Gastrocnemius medialis (tissue), 4 donors: ENCODE measurements at regions not wholly inside any gene's neighbourhood (a gene's known extent, or its start where the extent isn't known, plus 50 kb on each side); places are given as distances from the start of the nearest gene placed in this dataset.
A peak's percentile ranks its signal among the peaks of the same experiment; 100 is the strongest.

Experiments used
- ATAC-seq, 2 donors: fragments of 150-250 bp; one replicate each; pipeline ENCODE4 v1.9.1; 2016
- DNase-seq, 2 donors: peaks; one replicate each; pipeline ENCODE4 v3.0.0-alpha.2; 2019
- H3K27ac ChIP-seq, 4 donors: fragments of 200-600 bp; sonication (generic); 1 replicate in 1 of 4; 2 replicates in 3 of 4; pipeline ENCODE4 v1.5.1; 2016 to 2018; ENCODE audit warnings: mild to moderate bottlenecking in 2 of 4, moderate library complexity in 1 of 4
- H3K27me3 ChIP-seq, 3 donors: fragments of 200-600 bp; sonication (generic) in 2 of 3; 1 replicate in 1 of 3; 2 replicates in 2 of 3; pipeline versions ENCODE4 v1.5.1 to v1.6.0; 2016 to 2019; ENCODE audit warnings: mild to moderate bottlenecking in 1 of 3, moderate library complexity in 1 of 3
- H3K36me3 ChIP-seq, 2 donors: fragments of 200-600 bp; sonication (generic) in 1 of 2; one replicate each; pipeline ENCODE4 v1.5.1; 2017 to 2018
- H3K4me1 ChIP-seq, 2 donors: fragments of 200-600 bp; sonication (generic) in 1 of 2; one replicate each; pipeline ENCODE4 v1.5.1; 2016 to 2017; ENCODE audit warnings: mild to moderate bottlenecking in 2 of 2
- H3K4me3 ChIP-seq, 4 donors: fragments of 200-600 bp; sonication (generic) in 3 of 4; 1 replicate in 1 of 4; 2 replicates in 3 of 4; pipeline ENCODE4 v1.5.1; 2016 to 2019; ENCODE audit warnings: mild to moderate bottlenecking in 2 of 4
- H3K9me3 ChIP-seq, 3 donors: fragments of 200-600 bp; sonication (generic) in 2 of 3; 1 replicate in 1 of 3; 2 replicates in 2 of 3; pipeline ENCODE4 v1.5.1; 2016 to 2019
- POLR2A ChIP-seq, 2 donors: fragments of 450-650 bp; IDR thresholded peaks; one replicate each; pipeline ENCODE4 v1.6.1; 2017; ENCODE audit warnings: antibody characterized with exemption in 2 of 2, mild to moderate bottlenecking in 2 of 2, moderate library complexity in 2 of 2
- in situ Hi-C, 4 donors: fragments of 200-750 bp; cut with MboI; loops; one replicate each; pipeline versions ENCODE4 v1.15.0 to v1.8.0; 2017; ENCODE audit warnings: low sequenced_read_pairs in 4 of 4
- intact Hi-C: fragments of 100-400 bp; cut with DNase I; formaldehyde crosslinking; loops from one replicate; pipeline ENCODE4 v1.15.1; 2023; ENCODE audit warnings: low total_unique reads
- TF ChIP-seq, protein P1 (sequence below), 5 experiments: fragments of 450-650 bp in 3 of 5; fragments of 200-600 bp in 2 of 5; sonication (generic) in 2 of 5; IDR thresholded peaks in 4 of 5; conservative IDR thresholded peaks in 1 of 5; 1 replicate in 4 of 5; 2 replicates in 1 of 5; pipeline ENCODE4 v1.5.1; 2016 to 2019; ENCODE audit warnings: antibody characterized with exemption in 5 of 5, mild to moderate bottlenecking in 3 of 5, moderate library complexity in 3 of 5

- Histone ChIP-seq H3K9me3 (no peaks in the 10 kb centered on the region), H3K4me3 (no peak overlapping the region), H3K27me3 (no peaks in the 10 kb centered on the region), H3K27ac (peak overlapping the region; percentile 87 to 98 (median 90)), H3K36me3 (no peaks in the 10 kb centered on the region), H3K4me1 (peaks cover 37 to 42% of the 10 kb centered on the region in 2 donors)
- DNase-seq, result no peak
- no peak for TF ChIP-seq POLR2A (IDR thresholded peaks at IDR 0.05)
- TF ChIP-seq, protein P1, sequence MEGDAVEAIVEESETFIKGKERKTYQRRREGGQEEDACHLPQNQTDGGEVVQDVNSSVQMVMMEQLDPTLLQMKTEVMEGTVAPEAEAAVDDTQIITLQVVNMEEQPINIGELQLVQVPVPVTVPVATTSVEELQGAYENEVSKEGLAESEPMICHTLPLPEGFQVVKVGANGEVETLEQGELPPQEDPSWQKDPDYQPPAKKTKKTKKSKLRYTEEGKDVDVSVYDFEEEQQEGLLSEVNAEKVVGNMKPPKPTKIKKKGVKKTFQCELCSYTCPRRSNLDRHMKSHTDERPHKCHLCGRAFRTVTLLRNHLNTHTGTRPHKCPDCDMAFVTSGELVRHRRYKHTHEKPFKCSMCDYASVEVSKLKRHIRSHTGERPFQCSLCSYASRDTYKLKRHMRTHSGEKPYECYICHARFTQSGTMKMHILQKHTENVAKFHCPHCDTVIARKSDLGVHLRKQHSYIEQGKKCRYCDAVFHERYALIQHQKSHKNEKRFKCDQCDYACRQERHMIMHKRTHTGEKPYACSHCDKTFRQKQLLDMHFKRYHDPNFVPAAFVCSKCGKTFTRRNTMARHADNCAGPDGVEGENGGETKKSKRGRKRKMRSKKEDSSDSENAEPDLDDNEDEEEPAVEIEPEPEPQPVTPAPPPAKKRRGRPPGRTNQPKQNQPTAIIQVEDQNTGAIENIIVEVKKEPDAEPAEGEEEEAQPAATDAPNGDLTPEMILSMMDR (IDR thresholded peaks at IDR 0.05 in 4 of 5, conservative IDR thresholded peaks at IDR 0.05 in 1 of 5), result no peak
- intact Hi-C loops (loop anchor here (5.0 kb wide), 1 partner anchor 583 kb away; no protein-coding TSS in a partner anchor), in situ Hi-C loops (no loop called here)
- no peak for ATAC-seq
These were observed 222.6 kb upstream of the MARCKS start for GRCh38 chr6:113634352-113635163.

DNA sequence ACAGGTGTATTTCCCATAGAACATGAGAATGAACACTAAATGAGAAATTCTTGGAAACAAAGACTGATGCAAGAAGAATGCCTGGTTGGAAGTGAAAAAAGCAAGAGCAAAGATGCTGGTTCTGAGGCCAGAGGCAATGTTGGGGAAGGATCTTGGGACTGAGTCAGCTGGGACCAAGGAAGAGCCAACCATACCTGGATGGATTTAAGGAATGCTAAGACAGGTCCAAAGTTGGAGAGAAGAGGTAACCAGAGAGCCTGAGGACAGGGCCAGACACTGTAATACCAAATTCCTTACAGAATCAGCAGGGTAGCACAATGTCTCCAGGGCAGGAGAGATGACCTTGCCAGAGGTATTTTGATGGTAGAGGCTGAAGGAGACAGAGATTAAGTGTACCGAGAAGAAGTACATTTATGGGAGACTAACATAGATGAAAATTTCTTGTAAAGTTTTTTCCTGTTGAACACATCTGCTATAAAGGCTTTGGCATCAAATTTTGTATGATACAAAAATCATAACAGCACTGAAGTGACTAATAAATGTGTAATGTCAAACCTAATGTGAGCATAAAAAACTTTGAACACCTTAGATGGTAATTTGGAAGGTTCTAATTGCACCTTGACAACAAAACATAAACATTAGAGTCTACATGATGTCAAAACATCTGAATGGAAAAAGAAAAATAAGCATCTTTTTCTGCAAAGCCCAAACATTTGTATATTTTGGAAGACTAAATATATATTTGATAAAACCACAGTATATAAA is 221.7 kb upstream of the MARCKS start:
- peaks cover 32 to 33% of the 10 kb centered on the region in 2 donors for H3K4me1 ChIP-seq
- ATAC-seq (no peak), DNase-seq (no peak)
- H3K27me3 ChIP-seq, result no peaks in the 10 kb centered on the region
- peak overlapping the region; percentile 87 to 98 (median 90) for H3K27ac ChIP-seq
- intact Hi-C loops, result no loop called here
- no peaks in the 10 kb centered on the region for H3K36me3 ChIP-seq
- TF ChIP-seq, protein P1 (IDR thresholded peaks at IDR 0.05 in 4 of 5, conservative IDR thresholded peaks at IDR 0.05 in 1 of 5), result no peak
- TF ChIP-seq POLR2A (IDR thresholded peaks at IDR 0.05), result no peak
- in situ Hi-C loops, result no loop called here
- H3K9me3 ChIP-seq, result no peaks in the 10 kb centered on the region
- H3K4me3 ChIP-seq, result no peak overlapping the region

DNA sequence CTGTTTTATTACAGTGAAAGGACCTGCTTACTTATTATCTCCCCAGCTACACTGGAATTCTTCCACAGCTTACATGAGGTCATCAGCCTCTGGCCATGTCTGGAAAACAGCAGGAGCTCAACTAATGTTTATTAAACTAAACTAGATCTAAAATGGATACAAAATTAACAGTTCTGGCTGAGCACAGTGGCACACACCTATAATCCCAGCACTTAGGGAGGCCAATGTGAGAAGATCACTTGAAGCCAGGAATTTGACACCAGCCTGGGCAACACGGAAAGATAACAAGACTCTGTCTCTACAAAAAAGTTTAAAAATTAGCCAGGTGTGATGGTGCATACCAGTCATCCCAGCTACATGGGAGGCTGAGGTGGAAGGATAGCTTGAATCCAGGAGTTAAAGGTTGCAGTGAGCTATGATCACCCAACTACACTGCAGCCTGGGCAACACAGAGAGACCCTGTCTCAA is 220.8 kb upstream of the MARCKS start:
- no peak for ATAC-seq
- H3K4me1 ChIP-seq, result peaks cover 23 to 26% of the 10 kb centered on the region in 2 donors
- no peaks in the 10 kb centered on the region for H3K27me3 ChIP-seq
- DNase-seq, result no peak
- H3K4me3 ChIP-seq, result no peak overlapping the region
- H3K9me3 ChIP-seq, result no peaks in the 10 kb centered on the region
- H3K27ac ChIP-seq, result peak overlapping the region in 1 of 4 donors; percentile 92
- intact Hi-C loops (no loop called here), in situ Hi-C loops (no loop called here)
- H3K36me3 ChIP-seq, result no peaks in the 10 kb centered on the region
- TF ChIP-seq, protein P1 (IDR thresholded peaks at IDR 0.05 in 4 of 5, conservative IDR thresholded peaks at IDR 0.05 in 1 of 5), result no peak
- TF ChIP-seq POLR2A (IDR thresholded peaks at IDR 0.05), result no peak

DNA sequence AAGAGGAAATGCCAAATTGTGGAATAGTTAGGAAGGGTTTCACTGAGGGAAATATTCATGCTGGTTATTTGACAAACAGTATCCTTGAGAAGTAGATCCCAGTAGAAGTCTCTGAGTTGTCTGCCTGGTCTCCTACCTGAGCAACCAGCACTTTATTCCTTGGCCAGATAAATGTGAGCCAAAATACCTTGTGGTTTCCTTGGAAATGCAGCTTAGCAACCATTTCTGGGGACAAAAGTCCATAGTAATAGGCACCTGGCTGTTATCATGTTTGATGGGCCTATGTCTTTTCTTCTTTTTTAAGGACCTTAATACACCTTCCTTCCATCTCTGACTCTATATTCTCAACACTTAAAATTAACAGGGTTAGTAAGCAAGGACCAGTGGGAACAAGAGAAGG is 217.1 kb upstream of the MARCKS start:
- Histone ChIP-seq H3K27ac (no peak overlapping the region), H3K9me3 (no peaks in the 10 kb centered on the region), H3K4me3 (no peak overlapping the region), H3K4me1 (peaks cover 7 to 12% of the 10 kb centered on the region in 2 donors), H3K27me3 (no peaks in the 10 kb centered on the region), H3K36me3 (no peaks in the 10 kb centered on the region)
- DNase-seq, result no peak
- no peak for TF ChIP-seq POLR2A (IDR thresholded peaks at IDR 0.05)
- TF ChIP-seq, protein P1 (IDR thresholded peaks at IDR 0.05 in 4 of 5, conservative IDR thresholded peaks at IDR 0.05 in 1 of 5), result no peak
- intact Hi-C loops, result no loop called here
- ATAC-seq, result no peak
- in situ Hi-C loops, result no loop called here
